ENCODE measurements at regions not wholly inside any gene's neighbourhood (a gene's known extent, or its start where the extent isn't known, plus 50 kb on each side); places are given as distances from the start of the nearest gene placed in this dataset.

DNA sequence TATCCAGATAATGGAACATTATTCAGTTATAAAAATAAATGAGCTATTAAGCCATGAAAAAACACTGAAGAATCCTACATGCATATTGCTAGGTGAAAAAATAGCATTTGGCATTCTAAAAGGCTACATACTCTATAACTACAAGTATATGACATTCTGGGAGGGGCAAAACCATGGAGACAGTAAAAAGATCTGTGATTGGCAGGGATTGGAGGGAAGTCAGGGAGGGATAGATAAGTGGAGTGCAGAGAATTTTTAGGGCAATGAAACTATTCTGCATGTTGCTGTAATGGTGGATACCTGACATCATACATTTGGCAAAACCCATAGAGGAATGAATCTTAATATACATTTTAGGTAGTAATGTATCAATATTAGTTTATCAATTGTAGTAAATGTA lies 63.1 kb upstream of the SLC38A2 start:
- H3K9me3 ChIP-seq (ENCODE audit: control insufficient read depth in 2 of 3, insufficient read depth in 1 of 3, low read length in 3 of 3) = no peaks in the 10 kb centered on the region
- DNase-seq = no peak
- TF ChIP-seq, protein P1, sequence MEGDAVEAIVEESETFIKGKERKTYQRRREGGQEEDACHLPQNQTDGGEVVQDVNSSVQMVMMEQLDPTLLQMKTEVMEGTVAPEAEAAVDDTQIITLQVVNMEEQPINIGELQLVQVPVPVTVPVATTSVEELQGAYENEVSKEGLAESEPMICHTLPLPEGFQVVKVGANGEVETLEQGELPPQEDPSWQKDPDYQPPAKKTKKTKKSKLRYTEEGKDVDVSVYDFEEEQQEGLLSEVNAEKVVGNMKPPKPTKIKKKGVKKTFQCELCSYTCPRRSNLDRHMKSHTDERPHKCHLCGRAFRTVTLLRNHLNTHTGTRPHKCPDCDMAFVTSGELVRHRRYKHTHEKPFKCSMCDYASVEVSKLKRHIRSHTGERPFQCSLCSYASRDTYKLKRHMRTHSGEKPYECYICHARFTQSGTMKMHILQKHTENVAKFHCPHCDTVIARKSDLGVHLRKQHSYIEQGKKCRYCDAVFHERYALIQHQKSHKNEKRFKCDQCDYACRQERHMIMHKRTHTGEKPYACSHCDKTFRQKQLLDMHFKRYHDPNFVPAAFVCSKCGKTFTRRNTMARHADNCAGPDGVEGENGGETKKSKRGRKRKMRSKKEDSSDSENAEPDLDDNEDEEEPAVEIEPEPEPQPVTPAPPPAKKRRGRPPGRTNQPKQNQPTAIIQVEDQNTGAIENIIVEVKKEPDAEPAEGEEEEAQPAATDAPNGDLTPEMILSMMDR (IDR thresholded peaks at IDR 0.05; ENCODE audit: borderline replicate concordance, extremely low read depth, insufficient read depth) = no peak
- H3K27me3 ChIP-seq (ENCODE audit: control insufficient read depth, insufficient read depth, low read length) = no peaks in the 10 kb centered on the region
- no peak for FAIRE-seq
- no peak overlapping the region for H3K9ac ChIP-seq (ENCODE audit: low read length in 3 of 3)
- H3K36me3 ChIP-seq (ENCODE audit: control insufficient read depth in 2 of 3, insufficient read depth in 3 of 3, low read length in 3 of 3) = no peaks in the 10 kb centered on the region
- H3K4me1 ChIP-seq (ENCODE audit: control insufficient read depth in 2 of 3, insufficient read depth in 2 of 3, low read depth in 1 of 3, low read length in 3 of 3) = no peaks in the 10 kb centered on the region
- intact Hi-C loops (cut with DNase I) = no loop called here
- H3K27ac ChIP-seq (ENCODE audit: low read depth in 2 of 2, low read length in 2 of 2) = no peak overlapping the region
- no peak overlapping the region for H3K4me3 ChIP-seq (ENCODE audit: low read length in 3 of 3)

DNA sequence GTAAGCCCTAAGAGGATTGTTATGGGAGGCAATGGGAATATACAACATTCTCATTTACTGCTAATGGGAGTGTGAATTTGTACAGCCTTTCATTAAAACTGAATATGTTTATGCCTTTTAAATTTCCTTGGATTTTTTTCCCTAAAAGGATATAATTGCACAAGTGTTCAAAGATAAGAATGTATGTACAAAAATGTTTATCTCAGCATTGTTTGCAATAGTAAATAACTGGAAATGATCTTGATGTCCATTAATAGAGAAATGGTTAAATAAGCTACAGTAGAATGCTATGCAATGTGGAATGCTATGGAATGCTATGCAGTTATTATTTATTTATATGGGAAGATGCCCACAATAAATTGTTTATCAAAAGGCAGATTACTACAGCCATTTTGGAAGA lies 62.5 kb upstream of the SLC38A2 start:
- Histone ChIP-seq H3K27ac (ENCODE audit: low read depth in 2 of 2, low read length in 2 of 2) (no peak overlapping the region), H3K9me3 (ENCODE audit: control insufficient read depth in 2 of 3, insufficient read depth in 1 of 3, low read length in 3 of 3) (no peaks in the 10 kb centered on the region), H3K36me3 (ENCODE audit: control insufficient read depth in 2 of 3, insufficient read depth in 3 of 3, low read length in 3 of 3) (no peaks in the 10 kb centered on the region), H3K9ac (ENCODE audit: low read length in 3 of 3) (no peak overlapping the region), H3K4me3 (ENCODE audit: low read length in 3 of 3) (no peak overlapping the region), H3K27me3 (ENCODE audit: control insufficient read depth, insufficient read depth, low read length) (no peaks in the 10 kb centered on the region), H3K4me1 (ENCODE audit: control insufficient read depth in 2 of 3, insufficient read depth in 2 of 3, low read depth in 1 of 3, low read length in 3 of 3) (no peaks in the 10 kb centered on the region)
- intact Hi-C loops (cut with DNase I) = no loop called here
- TF ChIP-seq, protein P1 (IDR thresholded peaks at IDR 0.05; ENCODE audit: borderline replicate concordance, extremely low read depth, insufficient read depth) = no peak
- FAIRE-seq (no peak), DNase-seq (no peak)

DNA sequence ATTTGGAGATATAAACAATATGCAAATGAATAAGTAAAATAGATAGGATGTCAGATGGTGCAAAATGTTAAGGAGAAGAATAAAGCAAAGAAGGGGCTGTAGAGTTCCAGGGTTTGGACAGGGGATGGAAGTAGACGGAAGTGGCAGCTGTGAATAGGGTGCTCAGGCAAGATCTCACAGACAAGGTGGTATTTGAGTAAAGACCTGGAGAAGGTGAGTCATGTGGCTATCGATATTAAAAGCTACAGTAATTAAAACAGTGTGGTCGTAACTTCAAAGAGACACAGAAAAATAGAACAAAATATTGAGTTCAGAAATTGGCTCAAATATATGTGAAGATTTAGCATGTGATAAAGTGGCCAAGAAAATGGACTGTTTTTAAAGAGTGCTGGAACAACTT lies 61.3 kb upstream of the SLC38A2 start:
- intact Hi-C loops (cut with DNase I) = no loop called here
- no peak overlapping the region for H3K4me3 ChIP-seq (ENCODE audit: low read length in 3 of 3)
- H3K27ac ChIP-seq (ENCODE audit: low read depth in 2 of 2, low read length in 2 of 2) = no peak overlapping the region
- H3K9me3 ChIP-seq (ENCODE audit: control insufficient read depth in 2 of 3, insufficient read depth in 1 of 3, low read length in 3 of 3) = no peaks in the 10 kb centered on the region
- no peaks in the 10 kb centered on the region for H3K36me3 ChIP-seq (ENCODE audit: control insufficient read depth in 2 of 3, insufficient read depth in 3 of 3, low read length in 3 of 3)
- H3K27me3 ChIP-seq (ENCODE audit: control insufficient read depth, insufficient read depth, low read length) = no peaks in the 10 kb centered on the region
- DNase-seq (no peak), FAIRE-seq (no peak)
- TF ChIP-seq, protein P1 (IDR thresholded peaks at IDR 0.05; ENCODE audit: borderline replicate concordance, extremely low read depth, insufficient read depth) = no peak
- no peaks in the 10 kb centered on the region for H3K4me1 ChIP-seq (ENCODE audit: control insufficient read depth in 2 of 3, insufficient read depth in 2 of 3, low read depth in 1 of 3, low read length in 3 of 3)
- H3K9ac ChIP-seq (ENCODE audit: low read length in 3 of 3) = no peak overlapping the region

DNA sequence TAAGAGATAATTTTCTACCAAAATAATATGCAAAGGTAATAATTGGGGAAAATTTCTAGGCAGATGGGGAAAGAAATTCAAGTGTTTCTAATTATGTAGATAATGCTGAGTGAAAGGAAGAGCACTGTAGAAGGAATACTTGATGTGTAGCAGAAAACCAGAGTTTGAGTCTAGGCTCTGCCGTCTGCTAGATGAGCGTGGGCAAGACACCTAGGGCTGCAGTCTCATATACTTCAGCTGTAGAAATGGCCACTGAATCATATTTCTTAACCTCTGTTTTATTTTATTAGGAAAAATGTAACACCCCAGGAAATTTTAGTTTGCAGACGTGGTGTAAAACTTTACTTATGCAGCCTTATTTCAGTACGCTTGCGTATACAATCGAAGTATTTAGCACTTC lies 59.8 kb upstream of the SLC38A2 start:
- H3K4me1 ChIP-seq (ENCODE audit: control insufficient read depth in 2 of 3, insufficient read depth in 2 of 3, low read depth in 1 of 3, low read length in 3 of 3) = no peaks in the 10 kb centered on the region
- no peak overlapping the region for H3K9ac ChIP-seq (ENCODE audit: low read length in 3 of 3)
- TF ChIP-seq, protein P1 (IDR thresholded peaks at IDR 0.05; ENCODE audit: borderline replicate concordance, extremely low read depth, insufficient read depth) = no peak
- H3K27me3 ChIP-seq (ENCODE audit: control insufficient read depth, insufficient read depth, low read length) = no peaks in the 10 kb centered on the region
- no peaks in the 10 kb centered on the region for H3K36me3 ChIP-seq (ENCODE audit: control insufficient read depth in 2 of 3, insufficient read depth in 3 of 3, low read length in 3 of 3)
- intact Hi-C loops (cut with DNase I) = no loop called here
- peak overlapping the region in 1 of 2 donors; percentile 32 for H3K27ac ChIP-seq (ENCODE audit: low read depth in 2 of 2, low read length in 2 of 2)
- FAIRE-seq = no peak
- no peaks in the 10 kb centered on the region for H3K9me3 ChIP-seq (ENCODE audit: control insufficient read depth in 2 of 3, insufficient read depth in 1 of 3, low read length in 3 of 3)
- no peak for DNase-seq
- H3K4me3 ChIP-seq (ENCODE audit: low read length in 3 of 3) = no peak overlapping the region

Measured in kidney (tissue), 13 donors.